NCI-H69 (cell line): ENCODE measurements at regions not wholly inside any gene's neighbourhood (a gene's known extent, or its start where the extent isn't known, plus 50 kb on each side); places are given as distances from the start of the nearest gene placed in this dataset.
"Not testable (repeated sequence)": the region's sequence is repeated elsewhere in the genome, so short reads cannot be mapped to it uniquely, and the experiment has no call there.

Experiments
- DNase-seq: peaks from one replicate; lab custom pipeline; 2025; lab: John Stamatoyannopoulos, UW

GRCh38 chr1:228796945-228797344, 61.7 kb downstream of the RHOU start:
- DNase-seq, result not testable (repeated sequence)

DNA sequence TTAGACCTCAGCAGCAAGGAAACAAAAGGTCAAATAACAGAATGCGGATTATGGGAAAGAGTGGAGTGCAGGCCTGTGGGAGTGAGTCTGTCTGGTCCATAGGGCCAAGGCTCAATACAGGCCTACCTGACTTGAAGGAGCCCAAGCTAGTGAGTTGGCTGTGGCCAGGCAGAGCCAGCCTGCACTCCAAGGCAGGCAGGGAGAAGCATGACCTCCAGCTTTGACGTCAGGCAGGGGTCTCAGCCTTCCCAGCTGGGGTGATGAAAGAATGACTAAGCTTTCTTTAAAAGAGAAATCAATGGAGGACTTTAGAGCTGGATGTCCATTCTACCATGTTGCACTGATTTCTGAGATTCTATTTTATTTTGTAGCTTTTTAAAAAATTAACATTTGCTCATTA, 62.8 kb downstream of the RHOU start:
- no peak for DNase-seq

DNA sequence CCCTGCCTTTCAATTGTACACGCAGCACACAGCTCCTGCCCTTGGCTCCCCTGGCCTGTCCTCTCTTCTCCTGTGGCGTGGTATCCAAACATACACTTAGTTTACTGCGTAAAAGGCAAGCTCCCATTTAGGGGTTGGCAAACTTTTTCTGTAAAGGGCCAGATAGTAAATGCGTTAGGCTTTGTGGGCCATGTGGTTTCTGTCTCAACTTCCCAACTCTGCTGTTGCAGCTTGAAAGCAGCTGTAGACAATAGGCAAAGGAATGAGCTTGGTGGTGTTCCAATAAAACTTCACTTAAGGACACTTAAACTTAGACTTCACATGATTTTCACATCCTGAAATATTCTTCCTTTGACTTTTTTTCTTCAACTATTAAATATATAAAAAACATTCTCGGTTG, 63.3 kb downstream of the RHOU start:
- DNase-seq, result no peak

DNA sequence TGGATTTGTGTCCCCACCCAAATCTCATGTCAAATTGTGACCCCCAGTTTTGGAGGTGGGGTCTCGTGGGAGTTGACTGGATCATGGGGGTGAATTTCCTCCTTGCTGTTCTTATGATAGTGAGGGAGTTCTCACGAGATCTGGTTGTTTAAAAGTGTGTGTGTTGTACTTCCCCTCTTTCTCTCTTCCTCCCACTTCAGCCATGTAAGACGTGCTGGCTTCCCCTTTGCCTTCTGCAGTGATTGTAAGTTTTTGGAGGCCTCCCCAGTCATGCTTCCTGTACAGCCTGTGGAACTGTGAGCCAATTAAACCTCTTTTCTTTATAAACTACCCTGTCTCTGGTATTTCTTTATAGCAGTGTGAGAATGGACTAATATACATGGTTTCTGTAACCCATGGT, 64.6 kb downstream of the RHOU start:
- no peak for DNase-seq

DNA sequence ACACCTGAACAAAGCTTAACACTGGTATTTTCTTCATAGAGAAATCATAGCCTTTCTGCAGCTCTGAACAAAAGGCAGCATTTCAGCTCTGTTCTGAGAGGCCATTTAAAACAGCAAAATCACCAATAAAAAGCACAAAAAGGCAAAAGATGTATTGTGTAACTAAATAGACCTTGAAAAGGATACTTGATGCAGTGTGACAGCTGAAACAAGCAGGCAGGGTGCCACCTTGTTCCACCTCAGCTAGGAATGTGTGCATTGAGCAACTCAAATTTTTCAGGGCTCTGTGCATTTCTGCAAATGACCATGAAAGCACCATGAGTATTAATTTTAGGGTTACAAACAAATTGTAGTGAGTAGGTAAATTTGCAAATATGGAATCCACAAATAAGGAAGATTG, 65.8 kb downstream of the RHOU start:
- no peak for DNase-seq

GRCh38 chr1:228802386-228803220, 67.3 kb downstream of the RHOU start:
- peak; percentile 15 for DNase-seq

DNA sequence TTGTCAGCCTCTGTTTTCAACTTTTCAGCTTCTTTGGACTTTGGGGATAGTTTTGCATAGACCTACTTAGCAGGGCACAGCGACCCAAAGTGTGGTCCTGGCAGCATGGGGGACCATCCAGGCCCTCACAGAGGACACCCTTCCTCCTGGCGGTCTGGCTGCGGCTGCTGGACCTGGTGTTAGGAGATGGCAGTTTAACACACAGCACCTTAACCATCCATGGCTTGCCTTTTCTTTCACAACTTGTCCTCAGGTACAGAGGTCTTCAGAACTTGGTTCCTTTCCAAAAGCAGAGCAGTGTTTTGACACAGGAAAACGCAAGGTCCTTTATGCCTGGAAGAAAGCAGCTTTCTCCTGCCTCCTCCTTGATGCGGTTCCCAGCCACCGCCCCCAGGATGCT, 68.1 kb downstream of the RHOU start:
- DNase-seq, result no peak

GRCh38 chr1:228804173-228804572, 68.9 kb downstream of the RHOU start:
- no peak for DNase-seq

- peak; percentile 58 for DNase-seq
These were observed 69.5 kb downstream of the RHOU start for GRCh38 chr1:228804640-228805413.

DNA sequence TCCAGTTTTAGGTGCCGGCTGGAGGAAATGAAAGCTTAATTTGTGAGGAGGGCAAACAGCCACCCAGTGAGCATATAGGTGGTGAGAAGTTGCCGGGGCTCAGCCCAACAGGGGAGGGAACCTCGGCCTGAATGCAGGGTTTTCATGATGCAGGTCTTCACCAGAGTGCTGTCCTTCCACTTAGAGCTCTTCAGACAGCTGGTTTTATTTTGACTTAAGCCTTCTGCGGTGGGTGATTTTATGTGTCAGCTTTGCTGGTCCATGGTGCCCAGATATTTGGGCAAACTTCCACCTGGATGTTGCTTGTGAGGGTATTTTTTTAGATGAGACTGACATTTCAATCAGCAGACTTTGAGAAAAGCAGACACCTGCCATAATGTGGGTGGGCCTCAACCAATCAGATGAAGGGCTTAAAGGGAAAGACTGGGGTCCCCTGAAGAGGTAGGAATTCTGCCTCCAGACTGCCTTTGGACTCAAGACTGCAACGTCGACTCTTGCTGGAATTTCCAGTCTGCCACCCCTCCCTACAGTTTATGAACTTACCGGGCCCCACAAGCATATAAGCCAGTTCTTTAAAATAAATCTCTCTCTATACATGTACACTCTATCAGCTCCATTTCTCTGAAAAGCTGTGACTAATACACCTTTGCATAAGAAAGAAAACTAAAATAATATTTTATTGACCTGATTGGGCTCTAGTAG, 72.8 kb downstream of the RHOU start:
- peak; percentile 18 for DNase-seq

DNA sequence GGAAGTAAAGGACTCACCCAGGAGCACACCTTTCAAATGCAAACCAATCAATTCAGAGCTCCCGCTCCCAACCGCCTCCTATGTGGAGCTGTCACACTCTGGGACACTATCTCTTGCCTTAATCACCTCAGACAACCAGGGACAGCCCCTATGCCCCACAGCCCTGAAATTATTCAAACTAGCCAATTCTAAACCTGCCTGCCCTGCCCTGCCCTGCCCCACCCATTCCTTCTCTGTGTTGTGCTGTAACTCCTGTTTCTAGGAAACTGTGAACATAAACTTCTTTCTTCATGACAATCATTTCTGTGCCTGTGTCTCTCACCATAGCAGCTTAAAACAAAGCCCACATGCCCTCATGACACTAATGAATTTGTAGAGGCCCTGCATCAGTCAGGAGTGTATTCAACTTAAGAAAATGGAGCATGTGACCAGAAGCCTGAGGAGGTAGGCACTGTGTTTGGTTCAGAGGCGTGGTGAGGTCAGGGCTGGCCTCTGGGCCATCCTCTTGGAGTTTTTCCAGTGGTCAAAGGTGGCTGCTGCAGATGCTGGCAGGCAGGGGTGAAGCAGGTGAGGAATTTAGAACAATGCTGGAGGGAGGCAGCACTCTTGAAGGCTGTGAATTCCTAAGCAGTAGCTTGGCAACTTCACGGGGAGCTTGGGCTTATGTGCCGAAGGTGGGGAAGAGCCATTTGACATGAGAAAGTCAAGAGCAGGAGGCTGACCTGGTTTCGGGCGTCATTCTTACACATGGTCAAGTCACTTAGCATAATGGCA, 74.5 kb downstream of the RHOU start:
- DNase-seq, result no peak

DNA sequence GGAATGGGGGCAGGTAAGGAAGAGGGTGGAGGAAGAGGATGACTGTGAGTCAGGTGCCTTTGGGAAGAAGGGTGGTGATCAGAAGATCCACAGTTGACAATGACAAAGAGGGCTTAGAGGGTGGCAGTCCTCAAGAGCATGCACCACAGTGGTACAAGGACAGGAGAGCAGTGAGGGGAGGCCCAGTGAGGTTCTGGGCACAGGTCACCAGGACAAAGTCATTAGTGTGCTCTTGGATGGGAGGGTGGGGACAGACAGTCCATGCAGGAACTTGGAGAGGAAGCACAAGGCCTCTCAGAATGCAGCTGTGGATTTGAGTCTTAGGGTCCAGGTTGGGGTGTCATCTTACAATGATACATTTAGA, 75.1 kb downstream of the RHOU start:
- no peak for DNase-seq

DNA sequence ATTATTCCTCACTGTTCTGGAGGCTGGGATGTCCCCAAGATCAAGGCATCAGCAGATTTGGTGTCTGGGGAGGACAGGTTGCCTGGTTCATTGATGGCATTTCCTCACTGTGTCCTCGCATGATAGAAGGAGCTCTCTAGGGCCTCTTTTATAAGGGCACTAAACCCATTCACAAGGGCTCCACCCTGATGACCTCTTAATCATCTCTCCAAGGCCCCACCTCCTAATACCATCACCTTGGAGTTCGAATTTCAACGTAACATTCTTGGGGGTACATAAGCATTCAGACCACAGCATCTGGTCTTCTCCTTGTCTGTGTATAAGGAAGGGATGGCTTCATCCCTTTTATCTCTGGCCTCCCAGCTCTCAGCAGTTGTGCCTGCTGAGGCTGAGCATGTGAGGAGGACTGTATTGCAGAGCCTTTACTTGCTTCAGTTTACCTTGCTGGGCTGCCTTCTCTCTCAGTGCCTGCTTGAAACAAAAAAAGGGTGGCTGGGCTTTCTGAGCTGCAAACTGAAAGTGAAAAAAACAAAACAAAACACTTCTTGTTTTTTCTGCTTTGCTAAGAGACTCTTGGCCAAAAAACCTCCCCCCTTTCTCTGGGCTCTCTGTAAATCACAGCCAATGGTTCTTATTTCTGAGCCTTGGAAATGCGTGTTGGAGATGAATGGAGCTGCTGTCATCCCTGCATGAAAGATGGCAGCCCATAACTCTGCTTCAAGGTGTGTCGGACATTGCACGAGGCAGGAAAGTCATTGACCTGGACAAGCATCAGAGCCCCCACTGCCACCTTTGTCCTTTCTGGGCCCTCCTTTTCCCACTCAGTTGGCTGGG, 75.8 kb downstream of the RHOU start:
- DNase-seq, result no peak

GRCh38 chr1:228811712-228812305, 76.5 kb downstream of the RHOU start:
- no peak for DNase-seq

DNA sequence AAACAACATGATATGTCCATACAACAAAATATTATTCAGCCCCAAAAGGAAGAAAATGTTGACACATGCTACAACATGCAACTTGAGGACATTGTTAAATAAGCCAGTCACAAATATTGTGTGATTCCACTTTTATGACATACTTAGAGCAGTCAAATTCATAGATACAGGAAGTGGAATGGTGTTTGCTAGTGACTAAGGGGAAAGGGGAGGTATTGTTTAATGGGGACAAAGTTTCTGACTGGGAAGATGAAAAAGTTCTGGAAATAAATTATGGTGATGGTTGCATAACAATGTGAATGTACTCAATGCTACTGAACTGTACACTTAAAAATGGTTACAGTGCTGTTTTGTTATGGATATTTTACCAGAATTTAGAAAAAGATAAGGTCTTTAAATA, 77.7 kb downstream of the RHOU start:
- no peak for DNase-seq

DNA sequence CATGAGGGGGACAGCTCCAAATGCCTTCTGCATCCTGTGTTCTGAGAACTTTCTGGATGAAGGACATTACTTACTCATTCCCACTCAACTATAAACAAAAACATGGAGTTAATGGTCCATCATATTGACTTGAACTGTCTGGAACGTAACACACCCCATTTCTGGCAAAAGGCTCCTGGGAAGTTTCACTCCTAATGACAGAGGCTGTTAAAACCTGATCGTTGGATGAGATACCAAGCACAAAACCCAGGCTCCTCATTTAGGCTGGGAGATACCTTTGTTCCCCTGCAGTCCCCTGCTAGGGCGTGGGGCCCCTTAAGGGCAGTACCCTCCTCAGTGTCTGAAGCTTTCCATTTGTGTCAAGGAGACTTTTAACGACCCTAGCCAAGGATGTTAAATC, 78.9 kb downstream of the RHOU start:
- DNase-seq, result no peak

GRCh38 chr1:228818296-228818695, 83.0 kb downstream of the RHOU start:
- no peak for DNase-seq

DNA sequence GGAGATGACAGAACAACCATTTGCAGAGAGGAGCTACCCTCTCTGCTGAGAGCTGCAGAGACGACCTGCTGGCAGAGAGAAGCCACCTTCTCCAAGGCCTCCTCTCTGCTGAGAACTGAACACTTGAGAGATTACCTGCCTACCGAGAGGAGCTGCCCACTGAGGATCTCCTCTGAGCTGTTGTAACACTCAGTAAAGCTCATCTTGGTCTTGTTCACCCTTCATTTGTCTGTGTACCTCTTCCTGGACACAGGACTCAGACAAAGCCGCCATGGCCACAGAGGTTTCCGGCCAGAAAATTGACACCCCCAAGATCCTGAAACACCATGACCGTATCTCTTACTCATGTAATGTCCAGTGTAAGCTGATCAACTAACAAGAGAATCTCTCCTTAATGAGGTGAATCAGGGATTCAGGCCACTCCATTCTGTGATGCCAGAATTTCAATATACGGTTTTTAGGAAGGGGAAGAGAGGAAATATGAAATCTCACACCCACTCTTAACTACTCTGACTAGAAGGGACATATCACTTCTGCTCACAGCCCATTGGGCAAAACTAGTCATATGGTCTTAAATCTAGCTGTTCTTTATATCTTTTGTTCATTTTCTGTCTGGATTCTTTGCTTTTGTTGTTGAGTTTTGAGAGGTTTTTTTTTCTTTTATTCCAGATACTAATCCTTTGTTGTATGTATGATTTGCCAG, 83.8 kb downstream of the RHOU start:
- DNase-seq, result no peak

DNA sequence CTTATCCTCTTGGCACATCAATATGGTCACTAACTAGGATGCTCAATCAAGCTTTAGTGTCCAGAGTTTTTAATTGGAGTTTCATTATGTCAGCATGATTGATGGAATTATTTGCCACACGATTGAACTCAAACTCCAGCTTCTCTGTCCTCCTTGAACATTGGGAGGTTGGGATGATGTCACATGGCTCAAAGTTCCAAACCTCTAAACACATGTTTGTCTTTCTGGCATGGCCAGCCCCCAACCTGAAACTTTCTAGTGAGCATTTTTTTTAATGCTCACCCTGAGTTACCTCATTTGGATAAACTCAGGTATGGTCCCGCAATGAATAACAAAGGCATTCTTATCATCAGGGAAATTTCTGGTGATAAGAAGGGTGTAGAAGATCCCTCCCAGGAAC, 86.0 kb downstream of the RHOU start:
- DNase-seq, result no peak

GRCh38 chr1:228823200-228823599, 87.9 kb downstream of the RHOU start:
- no peak for DNase-seq
